NOMO-1 treated with dmso at 0.1 percent for 144 hours (cell line): ENCODE measurements at regions not wholly inside any gene's neighbourhood (a gene's known extent, or its start where the extent isn't known, plus 50 kb on each side); places are given as distances from the start of the nearest gene placed in this dataset.

Experiments
- DNase-seq: peaks from one replicate; lab custom pipeline; 2025; ENCODE audit not compliant: unreplicated experiment; lab: John Stamatoyannopoulos, UW

GRCh38 chr9:109597496-109597895, 99.4 kb upstream of the PTPN3 start:
- DNase-seq, result no peak

- DNase-seq, result no peak
These were observed 101.0 kb upstream of the PTPN3 start for GRCh38 chr9:109599131-109599530.

GRCh38 chr9:109599711-109600110, 101.6 kb upstream of the PTPN3 start:
- no peak for DNase-seq

GRCh38 chr9:109600142-109600541, 102.0 kb upstream of the PTPN3 start:
- DNase-seq, result no peak

- DNase-seq, result no peak
These were observed 103.1 kb upstream of the PTPN3 start for GRCh38 chr9:109601181-109601580.

GRCh38 chr9:109602987-109603386, 104.9 kb upstream of the PTPN3 start:
- no peak for DNase-seq

- no peak for DNase-seq
These were observed 106.0 kb upstream of the PTPN3 start for GRCh38 chr9:109604131-109604530.

GRCh38 chr9:109604781-109605180, 106.7 kb upstream of the PTPN3 start:
- no peak for DNase-seq

- DNase-seq, result no peak
These were observed 111.0 kb upstream of the PTPN3 start for GRCh38 chr9:109609060-109609459.

- DNase-seq, result no peak
These were observed 118.5 kb upstream of the PTPN3 start for GRCh38 chr9:109616571-109617120.

- no peak for DNase-seq
These were observed 121.2 kb upstream of the PTPN3 start for GRCh38 chr9:109619310-109619709.

GRCh38 chr9:109624143-109624542, 126.0 kb upstream of the PTPN3 start:
- no peak for DNase-seq

GRCh38 chr9:109624896-109625295, 126.8 kb upstream of the PTPN3 start:
- DNase-seq, result no peak

GRCh38 chr9:109627042-109627441, 128.9 kb upstream of the PTPN3 start:
- DNase-seq, result no peak

- no peak for DNase-seq
These were observed 131.5 kb upstream of the PTPN3 start for GRCh38 chr9:109629615-109630014.

- no peak for DNase-seq
These were observed 134.7 kb upstream of the PTPN3 start for GRCh38 chr9:109632817-109633216.

- no peak for DNase-seq
These were observed 140.1 kb upstream of the PALM2AKAP2 start for GRCh38 chr9:109639674-109640579.

GRCh38 chr9:109640580-109641371, 139.2 kb upstream of the PALM2AKAP2 start:
- no peak for DNase-seq

- no peak for DNase-seq
These were observed 138.7 kb upstream of the PALM2AKAP2 start for GRCh38 chr9:109641372-109641659.

GRCh38 chr9:109652112-109652511, 127.9 kb upstream of the PALM2AKAP2 start:
- DNase-seq, result no peak

GRCh38 chr9:109652971-109653370, 127.0 kb upstream of the PALM2AKAP2 start:
- no peak for DNase-seq

GRCh38 chr9:109653470-109653869, 126.5 kb upstream of the PALM2AKAP2 start:
- no peak for DNase-seq
